Ecto neural progenitor cell (in vitro differentiated cells): ENCODE measurements at regions not wholly inside any gene's neighbourhood (a gene's known extent, or its start where the extent isn't known, plus 50 kb on each side); places are given as distances from the start of the nearest gene placed in this dataset.
"Not testable (repeated sequence)": the region's sequence is repeated elsewhere in the genome, so short reads cannot be mapped to it uniquely, and the experiment has no call there.

Experiments used
- DNase-seq: peaks from one replicate; pipeline ENCODE4 v3.0.0-alpha.2; 2018; ENCODE audit warnings: low spot score

- no peak for DNase-seq
Observed at GRCh38 chr19:56894626-56895025, 54.1 kb upstream of the PEG3 start.

- DNase-seq: no peak
Observed at GRCh38 chr19:56896095-56896494, 55.6 kb upstream of the PEG3 start.

- no peak for DNase-seq
Observed at GRCh38 chr19:56899943-56900342, 59.4 kb upstream of the PEG3 start.

GRCh38 chr19:56900573-56901097 lies 60.1 kb upstream of the PEG3 start:
- no peak for DNase-seq

GRCh38 chr19:56905631-56906150 lies 65.2 kb upstream of the PEG3 start:
- DNase-seq: no peak

- no peak for DNase-seq
Observed at GRCh38 chr19:56912401-56913112, 72.0 kb upstream of the PEG3 start.

GRCh38 chr19:56913113-56913455 lies 72.6 kb upstream of the PEG3 start:
- not testable (repeated sequence) for DNase-seq

GRCh38 chr19:56916528-56916927 lies 76.0 kb upstream of the PEG3 start:
- DNase-seq: no peak

GRCh38 chr19:56917529-56917928 lies 77.0 kb upstream of the PEG3 start:
- no peak for DNase-seq

GRCh38 chr19:56917998-56918397 lies 77.5 kb upstream of the PEG3 start:
- DNase-seq: no peak

- DNase-seq: no peak
Observed at GRCh38 chr19:56918682-56919307, 78.3 kb upstream of the PEG3 start.

- no peak for DNase-seq
Observed at GRCh38 chr19:56919308-56919995, 78.9 kb upstream of the PEG3 start.

GRCh38 chr19:56926094-56926493 lies 85.6 kb upstream of the PEG3 start:
- DNase-seq: not testable (repeated sequence)

- DNase-seq: no peak
Observed at GRCh38 chr19:56927294-56927693, 86.8 kb upstream of the PEG3 start.

- DNase-seq: no peak
Observed at GRCh38 chr19:56927791-56928207, 87.3 kb upstream of the PEG3 start.

- no peak for DNase-seq
Observed at GRCh38 chr19:56930647-56931535, 90.4 kb upstream of the PEG3 start.

GRCh38 chr19:56933014-56933705 lies 92.6 kb upstream of the PEG3 start:
- DNase-seq: no peak

- DNase-seq: no peak
Observed at GRCh38 chr19:56934438-56935090, 94.0 kb upstream of the PEG3 start.

GRCh38 chr19:56939951-56940350 lies 99.4 kb upstream of the PEG3 start:
- no peak for DNase-seq

GRCh38 chr19:56942756-56943155 lies 102.2 kb upstream of the PEG3 start:
- DNase-seq: peak; percentile 54

- no peak for DNase-seq
Observed at GRCh38 chr19:56946159-56946558, 105.6 kb upstream of the PEG3 start.
